AG08396 (cell line): ENCODE measurements at regions not wholly inside any gene's neighbourhood (a gene's known extent, or its start where the extent isn't known, plus 50 kb on each side); places are given as distances from the start of the nearest gene placed in this dataset.
"Not testable (repeated sequence)": the region's sequence is repeated elsewhere in the genome, so short reads cannot be mapped to it uniquely, and the experiment has no call there.

Source experiments
- DNase-seq: peaks from one replicate; pipeline ENCODE4 v3.0.0; 2012; ENCODE audit warnings: low spot score, mixed read lengths

- no peak for DNase-seq
Measured at GRCh38 chr3:5994651-5995050, 807.1 kb downstream of the EDEM1 start.

GRCh38 chr3:6018456-6018855, 830.9 kb downstream of the EDEM1 start:
- DNase-seq: no peak

- no peak for DNase-seq
Measured at GRCh38 chr3:6022621-6023020, 835.1 kb downstream of the EDEM1 start.

GRCh38 chr3:6025032-6025431, 835.9 kb upstream of the GRM7 start:
- no peak for DNase-seq

GRCh38 chr3:6030648-6031047, 830.3 kb upstream of the GRM7 start:
- DNase-seq: not testable (repeated sequence)

- no peak for DNase-seq
Measured at GRCh38 chr3:6035626-6036025, 825.3 kb upstream of the GRM7 start.

GRCh38 chr3:6039971-6040370, 820.9 kb upstream of the GRM7 start:
- no peak for DNase-seq

- no peak for DNase-seq
Measured at GRCh38 chr3:6041894-6042293, 819.0 kb upstream of the GRM7 start.

GRCh38 chr3:6047016-6047415, 813.9 kb upstream of the GRM7 start:
- DNase-seq: no peak

GRCh38 chr3:6060251-6060650, 800.7 kb upstream of the GRM7 start:
- no peak for DNase-seq

- no peak for DNase-seq
Measured at GRCh38 chr3:6062261-6063187, 798.4 kb upstream of the GRM7 start.

- no peak for DNase-seq
Measured at GRCh38 chr3:6066397-6066796, 794.5 kb upstream of the GRM7 start.

GRCh38 chr3:6066868-6067578, 793.9 kb upstream of the GRM7 start:
- not testable (repeated sequence) for DNase-seq

GRCh38 chr3:6074952-6075351, 786.0 kb upstream of the GRM7 start:
- no peak for DNase-seq

GRCh38 chr3:6078436-6078835, 782.5 kb upstream of the GRM7 start:
- DNase-seq: no peak

GRCh38 chr3:6079011-6079410, 781.9 kb upstream of the GRM7 start:
- DNase-seq: no peak

GRCh38 chr3:6079561-6080179, 781.2 kb upstream of the GRM7 start:
- DNase-seq: no peak

GRCh38 chr3:6088433-6088832, 772.5 kb upstream of the GRM7 start:
- no peak for DNase-seq

- no peak for DNase-seq
Measured at GRCh38 chr3:6089780-6090179, 771.1 kb upstream of the GRM7 start.

- DNase-seq: no peak
Measured at GRCh38 chr3:6091262-6091661, 769.7 kb upstream of the GRM7 start.

GRCh38 chr3:6095006-6095405, 765.9 kb upstream of the GRM7 start:
- DNase-seq: no peak

GRCh38 chr3:6097021-6097420, 763.9 kb upstream of the GRM7 start:
- DNase-seq: no peak

GRCh38 chr3:6097556-6097955, 763.4 kb upstream of the GRM7 start:
- no peak for DNase-seq
